Daoy (cell line): ENCODE measurements at regions not wholly inside any gene's neighbourhood (a gene's known extent, or its start where the extent isn't known, plus 50 kb on each side); places are given as distances from the start of the nearest gene placed in this dataset.
"Not testable (repeated sequence)": the region's sequence is repeated elsewhere in the genome, so short reads cannot be mapped to it uniquely, and the experiment has no call there.

Experiments
- DNase-seq: peaks from one replicate; pipeline ENCODE4 v3.0.0-alpha.2; 2015; ENCODE audit warnings: low read depth

- no peak for DNase-seq
Measured at GRCh38 chr3:78313332-78313731, 1273.4 kb downstream of the ROBO2 start.

GRCh38 chr3:78314327-78314726 is 1274.4 kb downstream of the ROBO2 start:
- no peak for DNase-seq

GRCh38 chr3:78317774-78318173 is 1277.9 kb downstream of the ROBO2 start:
- DNase-seq = no peak

GRCh38 chr3:78322780-78323179 is 1282.9 kb downstream of the ROBO2 start:
- DNase-seq = no peak

- no peak for DNase-seq
Measured at GRCh38 chr3:78337801-78338211, 1297.9 kb downstream of the ROBO2 start.

GRCh38 chr3:78338405-78338804 is 1298.5 kb downstream of the ROBO2 start:
- DNase-seq = no peak

GRCh38 chr3:78343221-78343620 is 1303.3 kb downstream of the ROBO2 start:
- DNase-seq = no peak

- DNase-seq = not testable (repeated sequence)
Measured at GRCh38 chr3:78344267-78344666, 1304.4 kb downstream of the ROBO2 start.

- DNase-seq = no peak
Measured at GRCh38 chr3:78344918-78345317, 1305.0 kb downstream of the ROBO2 start.

GRCh38 chr3:78347176-78347575 is 1307.3 kb downstream of the ROBO2 start:
- DNase-seq = no peak

- no peak for DNase-seq
Measured at GRCh38 chr3:78348664-78349063, 1308.8 kb downstream of the ROBO2 start.

GRCh38 chr3:78349571-78349970 is 1309.7 kb downstream of the ROBO2 start:
- no peak for DNase-seq

GRCh38 chr3:78351334-78351733 is 1311.4 kb downstream of the ROBO2 start:
- no peak for DNase-seq

GRCh38 chr3:78353231-78353630 is 1313.3 kb downstream of the ROBO2 start:
- no peak for DNase-seq

GRCh38 chr3:78360849-78361248 is 1321.0 kb downstream of the ROBO2 start:
- no peak for DNase-seq

GRCh38 chr3:78368636-78369345 is 1328.9 kb downstream of the ROBO2 start:
- no peak for DNase-seq

- DNase-seq = no peak
Measured at GRCh38 chr3:78390221-78390620, 1350.3 kb downstream of the ROBO2 start.

GRCh38 chr3:78398401-78398800 is 1358.5 kb downstream of the ROBO2 start:
- DNase-seq = no peak

GRCh38 chr3:78402720-78403119 is 1362.8 kb downstream of the ROBO2 start:
- DNase-seq = no peak

- no peak for DNase-seq
Measured at GRCh38 chr3:78405745-78406144, 1362.1 kb downstream of the ROBO1 start.

- DNase-seq = no peak
Measured at GRCh38 chr3:78406396-78406795, 1361.4 kb downstream of the ROBO1 start.

- no peak for DNase-seq
Measured at GRCh38 chr3:78410077-78410476, 1357.7 kb downstream of the ROBO1 start.

- DNase-seq = no peak
Measured at GRCh38 chr3:78414261-78414660, 1353.5 kb downstream of the ROBO1 start.

- no peak for DNase-seq
Measured at GRCh38 chr3:78420611-78421010, 1347.2 kb downstream of the ROBO1 start.
